ENCODE measurements at regions not wholly inside any gene's neighbourhood (a gene's known extent, or its start where the extent isn't known, plus 50 kb on each side); places are given as distances from the start of the nearest gene placed in this dataset.

DNA sequence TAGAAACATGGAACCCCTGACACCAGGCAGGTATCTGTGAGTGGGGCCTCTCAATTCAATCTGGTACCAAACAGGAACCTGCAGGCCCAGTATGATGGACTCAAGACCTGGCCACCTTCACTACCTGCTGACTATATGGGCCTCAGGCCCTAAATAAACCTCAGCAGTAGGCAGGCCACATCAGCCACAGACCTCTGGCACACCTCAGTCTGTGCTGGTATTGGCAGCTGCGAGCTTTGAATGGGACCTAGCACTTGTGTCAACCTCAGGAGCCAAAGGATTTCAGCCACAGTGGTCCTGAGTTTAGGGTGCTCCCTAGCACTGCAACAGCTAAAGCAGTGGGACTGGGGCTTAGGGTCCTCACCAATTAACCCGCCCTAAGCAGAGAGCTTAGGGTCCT lies 325.5 kb downstream of the ZNF608 start:
- intact Hi-C loops (cut with DNase I): no loop called here
- DNase-seq (ENCODE audit: low spot score): no peak

DNA sequence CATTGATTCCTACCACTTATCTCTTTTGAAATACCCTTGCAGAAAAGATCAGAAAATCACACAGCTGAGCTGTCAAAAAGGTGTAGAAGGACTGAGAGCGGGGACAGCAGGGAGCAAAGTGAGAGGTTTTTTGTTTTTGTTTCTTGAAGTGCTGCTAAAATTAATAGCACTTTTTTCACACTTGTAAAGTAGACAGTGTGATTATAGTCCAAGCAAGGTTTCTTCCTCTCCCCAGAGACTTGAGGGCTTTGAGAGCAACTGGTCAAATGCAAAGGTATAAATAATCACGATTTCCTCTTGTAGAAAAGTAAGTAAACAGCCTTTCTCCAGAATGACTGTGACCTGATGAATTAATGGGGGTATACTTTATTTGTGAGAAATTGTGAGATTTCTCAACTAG lies 326.9 kb downstream of the ZNF608 start:
- intact Hi-C loops (cut with DNase I): no loop called here
- no peak for DNase-seq (ENCODE audit: low spot score)

DNA sequence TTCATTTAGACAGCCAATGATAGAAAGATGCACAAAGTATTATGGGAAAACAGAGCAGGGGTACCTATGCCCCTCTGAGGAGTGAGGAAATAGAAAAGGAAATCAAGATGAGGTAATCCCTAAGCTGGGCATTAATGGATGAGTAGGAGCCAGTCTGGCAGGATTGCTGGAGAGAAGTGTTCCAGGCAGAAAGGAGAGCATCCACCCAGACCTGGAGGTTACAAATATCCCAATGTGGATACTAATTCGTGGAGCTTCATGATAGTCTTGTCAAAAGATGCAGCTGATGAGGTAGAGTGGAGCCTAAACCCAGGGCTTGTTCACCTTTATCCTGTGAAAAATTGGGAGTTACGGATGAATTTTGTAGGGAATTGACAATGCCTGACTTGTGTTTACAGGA lies 328.0 kb downstream of the ZNF608 start:
- intact Hi-C loops (cut with DNase I): no loop called here
- DNase-seq (ENCODE audit: low spot score): no peak

DNA sequence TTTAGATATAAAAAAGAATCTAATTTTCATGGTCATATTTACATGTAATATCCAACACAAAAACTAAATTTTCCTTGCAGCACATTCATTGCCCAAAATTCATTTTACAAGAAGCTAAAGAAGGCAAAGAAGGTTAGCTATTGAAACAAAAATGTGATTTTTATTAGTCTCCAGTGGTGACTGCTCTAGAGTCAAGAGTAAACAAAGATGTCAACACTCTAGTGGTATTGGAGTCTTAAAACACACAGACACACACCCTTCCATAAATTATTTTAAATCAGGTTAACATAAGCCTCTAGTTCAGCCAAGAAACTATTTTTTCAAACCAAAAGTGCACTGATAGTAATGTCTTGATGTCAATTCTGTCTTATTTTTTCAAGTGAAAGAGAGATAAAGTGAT lies 329.2 kb downstream of the ZNF608 start:
- intact Hi-C loops (cut with DNase I): no loop called here
- DNase-seq (ENCODE audit: low spot score): no peak

DNA sequence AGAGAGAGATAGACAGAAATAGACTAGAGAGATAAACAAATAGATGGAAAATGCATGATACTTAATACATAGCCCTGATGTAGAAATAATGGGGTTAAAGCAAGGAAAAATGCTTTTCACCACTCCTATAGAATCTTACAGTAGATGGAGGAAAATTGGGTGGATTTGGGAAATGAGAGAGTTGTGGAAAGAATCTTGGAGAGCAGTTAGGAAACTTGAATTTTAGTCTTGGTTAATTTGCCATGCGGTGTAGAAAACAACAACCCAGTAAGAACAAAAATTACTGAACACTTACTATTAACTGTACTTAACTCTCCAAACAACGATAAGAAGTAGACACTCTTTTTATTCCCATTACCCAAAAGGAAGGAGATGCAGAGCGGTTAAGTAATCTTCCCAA lies 329.8 kb downstream of the ZNF608 start:
- DNase-seq (ENCODE audit: low spot score): no peak

DNA sequence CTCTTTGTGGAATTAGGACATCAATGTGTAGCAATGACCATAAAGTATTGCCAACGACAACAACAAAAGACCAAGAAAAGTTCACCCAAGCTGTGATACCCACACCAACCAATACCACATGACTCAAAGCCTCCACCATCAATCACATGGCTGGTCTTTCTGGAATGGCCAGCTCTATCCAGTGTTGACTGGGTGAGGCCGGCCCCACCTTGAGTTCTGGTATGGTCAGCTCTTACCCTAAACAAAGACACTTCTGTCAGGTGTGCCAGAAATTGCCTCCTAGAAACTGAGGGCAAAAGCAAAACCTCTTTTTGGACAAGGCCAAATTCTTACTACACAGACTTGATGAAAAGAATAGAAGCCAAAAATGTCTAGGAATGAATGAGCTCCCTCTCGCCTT lies 331.5 kb downstream of the ZNF608 start:
- DNase-seq (ENCODE audit: low spot score): no peak
- intact Hi-C loops (cut with DNase I): no loop called here

More for the DNA sequence above, 329.8 kb downstream of the ZNF608 start:
- intact Hi-C loops (cut with DNase I): no loop called here

DNA sequence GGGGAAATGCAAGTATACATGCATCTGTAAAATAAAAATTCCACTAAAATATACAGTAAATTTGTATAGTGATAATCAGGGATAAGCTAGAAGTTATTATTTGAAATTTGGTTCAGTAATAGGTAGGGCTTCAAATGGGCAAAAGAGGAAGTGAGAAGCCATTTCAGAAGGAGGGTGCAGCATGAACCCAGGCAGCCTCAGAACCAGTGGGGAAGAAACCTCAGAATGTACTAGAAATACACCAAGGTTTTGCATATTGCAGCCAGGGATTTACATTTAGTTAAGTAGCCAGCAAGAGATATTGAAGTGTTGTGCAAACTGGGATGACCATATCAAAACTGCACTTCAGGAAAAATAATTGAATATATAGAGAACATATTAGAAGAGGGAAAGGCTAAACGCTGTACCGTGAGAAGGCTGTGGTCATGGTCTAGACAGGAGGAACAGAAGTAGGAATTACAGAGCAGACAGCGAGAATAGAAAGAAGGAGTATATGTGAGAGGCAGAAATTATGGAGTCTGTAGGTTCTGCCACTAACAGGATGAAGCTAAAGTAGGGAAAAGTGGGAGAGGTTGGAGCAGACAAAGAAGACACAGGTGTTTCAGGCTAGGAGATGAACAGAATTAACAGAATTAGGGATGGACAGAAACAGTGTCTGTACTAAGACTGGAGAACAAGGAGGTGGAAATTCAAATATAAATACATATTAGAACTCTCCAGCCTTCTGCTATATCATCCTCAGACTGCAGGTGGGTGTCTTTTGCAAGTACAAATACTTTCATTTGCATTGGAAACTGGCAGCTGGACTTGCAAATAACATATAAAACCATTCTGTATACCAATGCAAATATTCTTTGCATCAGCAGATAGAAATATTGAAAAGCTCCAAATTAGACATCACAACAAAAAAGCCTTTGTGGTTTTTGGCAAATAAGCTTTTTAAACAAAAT lies 335.6 kb downstream of the ZNF608 start:
- DNase-seq (ENCODE audit: low spot score): no peak
- intact Hi-C loops (cut with DNase I): no loop called here

DNA sequence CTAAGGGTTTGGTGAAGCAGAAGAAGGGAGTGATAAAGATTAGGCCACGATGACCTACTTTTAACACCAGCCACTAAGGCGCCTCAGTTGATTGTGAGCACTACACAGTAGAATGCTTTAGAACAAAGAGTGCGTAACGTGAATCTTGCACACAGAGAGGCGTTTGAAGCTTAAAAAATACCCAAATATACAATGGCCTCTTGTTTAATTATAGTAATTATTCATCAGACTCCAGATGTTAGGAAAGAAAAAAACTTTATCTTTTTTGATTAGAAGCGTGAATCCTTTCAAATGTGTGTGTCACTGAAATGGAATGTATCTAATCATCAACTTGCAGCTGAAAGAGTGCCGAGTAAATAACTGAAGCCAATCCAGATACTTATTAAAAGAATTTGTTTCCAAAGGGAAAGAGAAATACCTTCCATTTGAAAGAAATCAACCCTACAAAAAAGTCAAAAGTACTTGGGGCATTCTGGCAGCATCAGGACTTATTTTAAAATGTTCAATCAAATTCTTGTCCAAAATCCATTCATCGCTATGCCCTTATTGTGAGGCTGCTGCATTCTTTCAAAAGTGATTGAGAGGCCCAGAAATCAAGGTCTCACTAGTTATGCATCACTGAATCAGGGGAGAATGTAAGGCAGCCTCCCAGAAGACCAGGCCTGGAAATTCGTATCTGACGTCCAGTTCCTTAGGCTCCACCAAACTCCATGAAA lies 337.5 kb downstream of the ZNF608 start:
- intact Hi-C loops (cut with DNase I): no loop called here
- DNase-seq (ENCODE audit: low spot score): no peak

DNA sequence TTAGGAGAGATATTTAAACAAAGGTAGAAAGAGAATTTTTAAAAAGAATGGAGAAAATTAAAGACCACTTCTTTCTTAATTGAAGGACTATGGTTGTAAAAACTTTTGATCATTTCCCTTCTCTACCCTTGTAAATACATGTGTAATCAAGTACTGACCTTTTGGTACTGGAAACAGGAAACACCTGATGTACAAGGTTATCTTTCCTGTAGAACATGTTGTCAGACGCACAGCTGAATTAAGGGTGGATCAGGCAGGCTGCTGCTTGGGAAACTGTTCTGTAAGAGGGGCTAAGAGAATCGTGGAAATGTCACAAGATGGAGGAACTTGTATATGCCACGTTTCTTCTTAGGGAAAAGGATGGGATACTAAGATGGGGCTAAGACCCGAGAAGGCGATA lies 341.6 kb downstream of the ZNF608 start:
- intact Hi-C loops (cut with DNase I): no loop called here
- DNase-seq (ENCODE audit: low spot score): no peak

DNA sequence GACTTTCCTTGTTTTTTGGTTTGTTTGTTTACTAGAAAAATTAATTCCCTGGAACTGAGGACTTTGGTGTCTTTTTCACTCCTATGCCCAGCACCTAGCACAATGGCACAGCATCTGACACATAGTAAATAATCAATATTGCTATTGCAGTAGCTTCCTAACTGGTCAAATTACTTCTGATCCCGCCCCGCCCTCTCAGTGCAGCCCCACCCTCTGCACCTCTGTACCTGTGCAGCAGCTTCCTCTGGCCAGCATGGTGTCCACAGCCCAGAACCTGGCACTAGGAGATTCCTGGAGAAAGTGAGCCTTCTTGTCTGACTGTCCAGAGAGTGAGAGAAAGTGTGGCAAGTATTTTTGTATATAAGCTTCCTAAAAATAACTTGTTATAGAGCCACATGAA lies 343.2 kb downstream of the ZNF608 start:
- no peak for DNase-seq (ENCODE audit: low spot score)
- intact Hi-C loops (cut with DNase I): no loop called here

DNA sequence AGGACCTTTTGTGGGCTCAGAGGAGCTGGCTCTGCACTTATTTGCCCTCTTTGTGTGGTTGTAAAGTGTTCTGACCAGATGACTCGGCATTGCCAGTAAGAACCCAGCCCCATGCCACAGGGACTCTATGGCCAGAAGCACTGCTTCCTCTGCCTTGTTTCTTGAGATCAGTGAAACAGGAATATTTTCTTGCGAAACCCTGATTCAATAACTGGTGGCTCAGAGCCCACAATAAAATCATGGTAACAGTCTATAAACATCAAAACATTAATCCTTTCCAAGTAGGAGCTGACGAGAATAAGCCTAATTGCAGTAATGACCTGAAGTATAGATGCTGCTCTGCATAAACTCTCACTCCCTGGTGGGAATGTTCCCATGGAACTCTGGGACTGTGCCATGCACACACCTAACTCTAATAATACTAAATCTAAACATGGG lies 344.3 kb downstream of the ZNF608 start:
- DNase-seq (ENCODE audit: low spot score): no peak
- intact Hi-C loops (cut with DNase I): no loop called here

DNA sequence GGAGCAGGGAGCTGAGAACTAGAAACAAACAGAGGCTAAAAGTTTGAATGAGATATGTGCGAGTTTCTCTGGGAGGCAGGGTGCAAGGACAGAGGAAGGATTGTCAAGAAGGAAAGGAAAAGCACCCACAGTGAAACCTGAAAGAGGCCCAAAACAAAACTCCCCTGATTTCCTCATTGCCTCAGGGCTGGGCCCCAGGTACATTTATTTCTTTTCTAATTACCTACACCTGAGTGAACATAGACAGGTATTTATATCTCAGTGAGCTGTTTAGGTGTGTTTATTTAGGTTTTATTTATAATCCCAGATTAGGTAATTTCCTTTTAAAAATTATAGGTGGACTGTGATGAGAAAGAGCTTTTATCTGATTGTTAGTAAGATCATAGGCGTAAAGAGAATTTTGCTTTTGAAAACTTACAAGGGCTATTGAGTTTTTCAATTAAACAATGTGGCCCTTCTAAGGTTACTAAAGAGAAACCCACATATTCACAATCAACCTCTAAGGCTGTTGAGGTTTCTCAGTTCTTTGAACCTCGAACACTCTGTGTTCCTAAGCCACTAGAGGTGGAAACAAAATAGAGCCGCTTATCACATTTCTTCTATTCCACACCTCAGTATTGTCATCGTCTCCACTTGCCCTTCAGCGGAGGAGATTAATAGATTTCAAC lies 344.8 kb downstream of the ZNF608 start:
- intact Hi-C loops (cut with DNase I): no loop called here
- no peak for DNase-seq (ENCODE audit: low spot score)

DNA sequence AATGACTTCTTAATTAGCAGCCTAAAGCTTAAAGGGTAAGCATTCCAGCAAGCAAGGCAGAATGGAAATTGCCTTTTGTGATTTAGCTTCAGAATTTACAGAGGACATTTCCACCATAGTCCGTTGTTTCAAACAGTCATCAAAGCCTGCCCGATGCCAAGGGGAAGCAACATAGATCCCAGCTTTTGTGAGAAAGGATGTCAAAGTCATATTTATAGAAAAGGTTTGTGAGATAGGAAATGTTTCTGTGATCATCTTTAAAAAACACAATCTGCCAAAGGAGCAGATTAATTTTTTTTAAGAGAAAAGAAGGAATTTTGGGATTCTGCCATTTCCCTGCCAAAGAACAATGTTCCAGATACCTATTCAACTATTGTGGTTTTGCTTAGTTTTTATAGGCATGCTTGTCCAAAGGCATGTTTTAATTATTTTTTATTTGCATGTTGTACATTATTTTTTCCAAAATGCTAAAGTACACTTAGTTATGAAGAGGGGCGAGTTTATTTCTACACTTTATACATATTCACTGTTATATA lies 346.9 kb downstream of the ZNF608 start:
- intact Hi-C loops (cut with DNase I): no loop called here
- DNase-seq (ENCODE audit: low spot score): no peak

DNA sequence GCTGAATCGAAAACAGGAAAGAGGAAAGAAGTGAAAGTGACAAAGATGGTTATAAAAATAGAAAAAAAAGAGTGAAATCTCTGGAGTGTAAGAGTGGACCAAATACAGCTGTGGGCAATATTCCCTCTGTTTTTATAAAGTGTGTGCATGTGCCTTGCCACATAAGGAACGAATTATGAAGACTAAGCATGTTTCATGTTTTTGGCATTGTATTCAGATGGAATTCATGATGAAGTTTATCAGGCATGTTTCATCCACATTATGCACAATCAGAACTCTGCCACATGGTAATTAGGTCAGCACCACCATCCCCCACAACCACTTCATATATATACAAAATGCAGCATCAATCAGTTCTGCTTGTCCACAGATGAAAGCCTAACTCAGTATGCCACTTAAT lies 348.0 kb downstream of the ZNF608 start:
- DNase-seq (ENCODE audit: low spot score): no peak
- intact Hi-C loops (cut with DNase I): no loop called here

DNA sequence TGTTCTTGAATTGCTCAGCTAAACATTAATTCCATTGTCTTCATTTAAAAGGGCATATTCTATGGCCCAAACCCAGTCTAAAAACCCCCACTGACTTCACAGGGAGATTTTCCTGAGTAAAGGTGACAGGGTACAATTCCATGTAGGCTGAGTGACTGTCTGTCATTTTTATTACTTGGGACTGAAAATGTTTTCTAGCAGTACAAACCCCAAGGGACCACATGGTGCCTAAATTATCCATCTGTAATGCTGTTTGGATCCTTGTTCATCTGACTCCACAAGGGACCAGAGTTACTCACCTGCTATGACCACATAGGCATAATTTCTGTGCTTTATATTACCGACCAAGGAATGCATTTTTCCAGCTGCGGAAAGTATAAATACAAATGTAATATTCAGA lies 349.1 kb downstream of the ZNF608 start:
- intact Hi-C loops (cut with DNase I): no loop called here
- no peak for DNase-seq (ENCODE audit: low spot score)

DNA sequence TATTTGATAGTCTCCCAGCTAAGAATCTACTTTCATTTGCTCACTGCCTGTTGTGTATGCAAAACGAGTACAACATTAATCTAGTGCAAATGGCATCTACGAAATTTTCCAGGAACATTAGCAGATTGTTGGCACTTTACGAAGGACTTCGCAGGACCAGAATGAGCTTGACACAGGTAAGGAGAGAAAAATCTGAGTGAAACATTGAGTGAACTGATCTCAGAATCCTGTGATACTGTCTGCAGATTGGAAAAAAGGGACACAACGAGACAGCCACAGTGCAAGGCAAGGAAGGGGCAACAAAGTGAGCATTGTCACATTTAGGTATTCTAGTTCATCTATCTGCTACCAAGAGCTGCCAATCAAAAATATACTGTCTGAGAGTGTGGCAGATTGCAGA lies 350.5 kb downstream of the ZNF608 start:
- no peak for DNase-seq (ENCODE audit: low spot score)
- intact Hi-C loops (cut with DNase I): no loop called here

DNA sequence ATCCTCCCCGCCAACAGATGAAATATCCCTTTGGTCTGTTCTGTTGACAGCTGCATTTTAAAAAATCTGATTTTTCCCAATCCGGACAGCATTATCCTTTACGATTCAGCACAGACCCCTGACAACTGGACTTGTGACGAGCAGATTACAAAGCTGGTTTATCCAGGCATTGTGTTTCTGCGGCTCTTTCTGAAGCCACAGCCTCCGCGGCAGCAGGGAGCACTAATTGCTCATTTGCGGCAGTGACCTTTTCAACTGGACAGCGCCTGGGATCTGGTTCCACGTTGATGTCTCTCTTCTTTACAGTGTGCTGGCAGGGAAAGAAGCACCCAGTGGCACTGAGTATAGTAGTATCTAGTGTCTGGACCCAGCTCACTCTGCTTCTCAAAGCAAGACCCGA lies 351.2 kb downstream of the ZNF608 start:
- intact Hi-C loops (cut with DNase I): no loop called here
- no peak for DNase-seq (ENCODE audit: low spot score)

DNA sequence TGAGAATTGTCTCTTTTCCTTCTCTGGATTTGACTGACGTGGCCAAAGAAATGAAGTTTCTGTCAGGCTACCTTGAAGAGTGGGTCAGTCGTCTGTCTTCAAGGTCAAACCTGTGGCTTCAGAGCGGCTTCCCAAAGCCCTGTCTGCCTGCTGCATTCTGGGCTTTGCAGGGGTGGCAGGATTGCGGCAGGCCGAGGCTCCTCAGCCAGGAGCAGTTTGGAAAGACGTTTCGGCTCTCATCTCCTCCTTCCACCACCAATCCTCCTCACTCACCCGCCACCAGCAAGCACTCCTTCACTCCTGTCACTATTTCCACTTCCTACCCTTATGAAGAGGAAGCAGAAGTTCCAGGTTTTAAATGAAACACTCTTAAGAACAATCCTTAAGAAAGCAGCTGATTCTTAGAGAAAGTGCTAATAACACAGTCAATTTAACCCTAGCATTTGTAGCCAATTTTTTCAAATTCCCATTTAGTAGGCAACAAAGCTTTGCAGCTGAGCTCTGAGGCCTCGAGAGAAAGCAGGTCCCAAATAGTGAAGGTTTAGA lies 351.7 kb downstream of the ZNF608 start:
- intact Hi-C loops (cut with DNase I): no loop called here
- no peak for DNase-seq (ENCODE audit: low spot score)

DNA sequence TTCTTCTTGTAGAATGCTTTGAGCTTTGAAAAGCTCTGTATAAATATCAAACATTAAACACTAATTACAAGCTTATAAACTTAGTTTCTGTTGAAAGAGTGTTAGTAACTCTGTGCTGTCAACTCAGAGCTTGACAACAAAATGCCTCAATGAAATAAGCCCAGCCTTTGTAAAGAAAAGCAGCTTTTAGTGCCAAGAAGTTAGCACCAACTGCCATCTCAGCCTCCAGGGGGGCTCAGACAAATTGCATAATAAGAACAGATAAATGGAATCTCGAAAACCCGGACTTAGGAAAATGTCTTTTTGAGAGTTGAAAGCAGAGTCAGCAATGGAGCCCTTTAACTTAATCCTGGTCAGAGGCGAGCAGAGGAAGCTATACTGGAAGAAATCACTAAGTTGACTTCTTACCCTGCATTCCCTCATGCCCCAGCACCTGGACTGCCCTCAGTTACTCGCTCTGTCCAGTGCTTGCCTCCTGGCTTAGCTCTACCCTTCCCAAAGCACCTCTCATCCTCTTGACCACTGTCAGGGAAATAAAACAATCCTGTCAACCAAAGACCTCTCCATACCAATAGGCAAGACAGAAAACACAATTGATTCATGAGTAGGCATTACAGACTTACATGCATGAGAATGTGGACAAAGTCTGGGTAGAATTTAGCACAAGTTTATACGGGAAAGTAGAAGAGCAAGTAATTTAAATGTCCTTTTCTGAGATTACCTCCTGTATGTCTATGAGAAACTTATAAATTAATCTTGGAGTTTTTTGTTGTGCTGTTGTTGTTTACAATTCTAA lies 352.7 kb downstream of the ZNF608 start:
- DNase-seq (ENCODE audit: low spot score): no peak
- intact Hi-C loops (cut with DNase I): no loop called here

All from cardiac septum (tissue), 1 donor.